ENCODE measurements at regions not wholly inside any gene's neighbourhood (a gene's known extent, or its start where the extent isn't known, plus 50 kb on each side); places are given as distances from the start of the nearest gene placed in this dataset.
"Not testable (repeated sequence)": the region's sequence is repeated elsewhere in the genome, so short reads cannot be mapped to it uniquely, and the experiment has no call there.

GRCh38 chr1:22336696-22337545 is 114.7 kb upstream of the ZBTB40 start:
- DNase-seq: not testable (repeated sequence)

GRCh38 chr1:22338071-22338765 is 113.4 kb upstream of the ZBTB40 start:
- no peak for DNase-seq

- no peak for DNase-seq
These were observed 112.4 kb upstream of the ZBTB40 start for GRCh38 chr1:22339237-22339636.

- no peak for DNase-seq
These were observed 111.6 kb upstream of the ZBTB40 start for GRCh38 chr1:22340066-22340465.

- no peak for DNase-seq
These were observed 110.8 kb upstream of the ZBTB40 start for GRCh38 chr1:22340873-22341272.

- DNase-seq: no peak
These were observed 109.7 kb upstream of the ZBTB40 start for GRCh38 chr1:22341791-22342605.

- DNase-seq: no peak
These were observed 108.9 kb upstream of the ZBTB40 start for GRCh38 chr1:22342734-22343191.

GRCh38 chr1:22343456-22344328 is 108.0 kb upstream of the ZBTB40 start:
- no peak for DNase-seq

GRCh38 chr1:22344329-22344630 is 107.4 kb upstream of the ZBTB40 start:
- no peak for DNase-seq

GRCh38 chr1:22344851-22345560 is 106.6 kb upstream of the ZBTB40 start:
- no peak for DNase-seq

GRCh38 chr1:22347854-22348760 is 103.5 kb upstream of the ZBTB40 start:
- no peak for DNase-seq

- no peak for DNase-seq
These were observed 102.1 kb upstream of the ZBTB40 start for GRCh38 chr1:22349362-22350043.

GRCh38 chr1:22350171-22350923 is 101.3 kb upstream of the ZBTB40 start:
- DNase-seq: no peak

- DNase-seq: no peak
These were observed 100.5 kb upstream of the ZBTB40 start for GRCh38 chr1:22350924-22351767.

GRCh38 chr1:22351768-22352080 is 99.9 kb upstream of the ZBTB40 start:
- DNase-seq: no peak

GRCh38 chr1:22352355-22352754 is 99.3 kb upstream of the ZBTB40 start:
- no peak for DNase-seq

- DNase-seq: no peak
These were observed 98.8 kb upstream of the ZBTB40 start for GRCh38 chr1:22352896-22353295.

- DNase-seq: no peak
These were observed 92.2 kb upstream of the ZBTB40 start for GRCh38 chr1:22359427-22359826.

Measured in SW 1271 (cell line).